Astrocyte (in vitro differentiated cells and primary cell): ENCODE measurements at regions not wholly inside any gene's neighbourhood (a gene's known extent, or its start where the extent isn't known, plus 50 kb on each side); places are given as distances from the start of the nearest gene placed in this dataset.

Experiments
- DNase-seq: peaks from one replicate; pipeline ENCODE4 v3.0.0-alpha.2; 2010; ENCODE audit warnings: low read depth
- FAIRE-seq: peaks from 2 replicates; lab custom pipeline; 2011; peaks lifted over from hg19 to GRCh38; lab: Jason Lieb, UNC
- H2AFZ ChIP-seq: 2 replicates; pipeline ENCODE4 v1.6.0; 2012; ENCODE audit warnings: low read depth, low read length, inconsistent platforms
- H3K27ac ChIP-seq: 2 replicates; pipeline ENCODE4 v1.5.1; 2011; ENCODE audit warnings: low read depth, low read length, inconsistent platforms
- H3K27me3 ChIP-seq: 2 replicates; pipeline ENCODE4 v1.6.0; 2011; ENCODE audit warnings: low read length, inconsistent platforms; ENCODE audit not compliant: insufficient read depth
- H3K36me3 ChIP-seq: 2 replicates; pipeline ENCODE4 v1.5.1; 2011; ENCODE audit warnings: low read length, inconsistent platforms; ENCODE audit not compliant: insufficient read depth
- H3K4me1 ChIP-seq: 2 replicates; pipeline ENCODE4 v1.5.1; 2011; ENCODE audit warnings: low read length, inconsistent platforms; ENCODE audit not compliant: insufficient read depth
- H3K4me2 ChIP-seq: 2 replicates; pipeline ENCODE4 v1.6.0; 2012; ENCODE audit warnings: low read length, inconsistent platforms
- H3K4me3 ChIP-seq: 2 replicates; pipeline ENCODE4 v1.5.1; 2011; ENCODE audit warnings: low read depth, mild to moderate bottlenecking, low read length, inconsistent platforms; ENCODE audit not compliant: insufficient read depth
- H3K79me2 ChIP-seq: 2 replicates; pipeline ENCODE4 v1.6.0; 2012; ENCODE audit warnings: mild to moderate bottlenecking, low read length, inconsistent platforms; ENCODE audit not compliant: insufficient read depth
- H3K9ac ChIP-seq: 2 replicates; pipeline ENCODE4 v1.6.0; 2012; ENCODE audit warnings: mild to moderate bottlenecking, low read length, inconsistent platforms
- H3K9me3 ChIP-seq: 2 replicates; pipeline ENCODE4 v1.5.1; 2012; ENCODE audit warnings: low read depth, mild to moderate bottlenecking, low read length, inconsistent platforms; ENCODE audit not compliant: insufficient read depth
- H4K20me1 ChIP-seq: 2 replicates; pipeline ENCODE4 v1.6.0; 2012; ENCODE audit warnings: low read length, inconsistent platforms; ENCODE audit not compliant: insufficient read depth
- H3K27ac Mint-ChIP-seq: one replicate; pipeline ENCODE4 v1.8.0; 2021; ENCODE audit warnings: mild to moderate bottlenecking, mixed read lengths; ENCODE audit not compliant: unreplicated experiment
- H3K27me3 Mint-ChIP-seq: one replicate; pipeline ENCODE4 v1.8.0; 2021; ENCODE audit warnings: low read depth, mixed read lengths; ENCODE audit not compliant: unreplicated experiment
- H3K36me3 Mint-ChIP-seq: one replicate; pipeline ENCODE4 v1.8.0; 2021; ENCODE audit warnings: low read depth, mixed read lengths; ENCODE audit not compliant: unreplicated experiment
- H3K4me1 Mint-ChIP-seq: one replicate; pipeline ENCODE4 v1.8.0; 2021; ENCODE audit warnings: low read depth, mixed read lengths; ENCODE audit not compliant: unreplicated experiment
- H3K4me3 Mint-ChIP-seq: one replicate; pipeline ENCODE4 v1.8.0; 2021; ENCODE audit warnings: mild to moderate bottlenecking, moderate library complexity, mixed read lengths; ENCODE audit not compliant: unreplicated experiment
- H3K9me3 Mint-ChIP-seq: one replicate; pipeline ENCODE4 v1.8.0; 2021; ENCODE audit warnings: mild to moderate bottlenecking, mixed read lengths; ENCODE audit not compliant: unreplicated experiment
- CTCF ChIP-seq: IDR thresholded peaks from 2 replicates; pipeline ENCODE4 v1.5.1; 2011; ENCODE audit warnings: low read depth, mild to moderate bottlenecking, inconsistent platforms, low read length, moderate library complexity; ENCODE audit not compliant: insufficient read depth
- EZH2 ChIP-seq: IDR thresholded peaks from 2 replicates; pipeline ENCODE4 v1.6.1; 2012; ENCODE audit warnings: mild to moderate bottlenecking, low read length, inconsistent platforms; ENCODE audit not compliant: insufficient read depth

GRCh38 chr1:13994386-13994785 is 294.4 kb downstream of the PRDM2 start:
- Histone ChIP-seq H3K27ac (no peak overlapping the region), H3K36me3 (no peaks in the 10 kb centered on the region), H3K9ac (no peak overlapping the region), H3K9me3 (no peaks in the 10 kb centered on the region), H3K4me2 (no peak overlapping the region), H3K79me2 (no peaks in the 10 kb centered on the region), H3K4me1 (no peaks in the 10 kb centered on the region), H2AFZ (no peak overlapping the region), H3K27me3 (no peaks in the 10 kb centered on the region), H3K4me3 (no peak overlapping the region), H4K20me1 (no peaks in the 10 kb centered on the region)
- Mint-ChIP-seq H3K36me3 (no peaks in the 10 kb centered on the region), H3K27ac (no peak overlapping the region), H3K9me3 (peaks cover 16% of the 10 kb centered on the region), H3K4me3 (no peak overlapping the region), H3K4me1 (no peaks in the 10 kb centered on the region), H3K27me3 (peaks cover 2% of the 10 kb centered on the region)
- FAIRE-seq (no peak), DNase-seq (no peak)
- no peak for TF ChIP-seq CTCF
- TF ChIP-seq EZH2, result no peak

GRCh38 chr1:13996334-13996733 is 296.3 kb downstream of the PRDM2 start:
- no peak overlapping the region for H3K9ac ChIP-seq
- Mint-ChIP-seq H3K36me3 (no peaks in the 10 kb centered on the region), H3K9me3 (peaks cover 19% of the 10 kb centered on the region), H3K27me3 (no peaks in the 10 kb centered on the region), H3K4me1 (no peaks in the 10 kb centered on the region), H3K4me3 (no peak overlapping the region), H3K27ac (no peak overlapping the region)
- no peak overlapping the region for H3K27ac ChIP-seq
- no peaks in the 10 kb centered on the region for H3K4me1 ChIP-seq
- H4K20me1 ChIP-seq, result no peaks in the 10 kb centered on the region
- H3K4me3 ChIP-seq, result no peak overlapping the region
- no peak overlapping the region for H3K4me2 ChIP-seq
- H3K9me3 ChIP-seq, result no peaks in the 10 kb centered on the region
- H2AFZ ChIP-seq, result no peak overlapping the region
- H3K79me2 ChIP-seq, result no peaks in the 10 kb centered on the region
- TF ChIP-seq EZH2, result no peak
- TF ChIP-seq CTCF, result no peak
- H3K27me3 ChIP-seq, result no peaks in the 10 kb centered on the region
- DNase-seq (no peak), FAIRE-seq (no peak)
- no peaks in the 10 kb centered on the region for H3K36me3 ChIP-seq

- no peak overlapping the region for H3K4me2 ChIP-seq
- no peaks in the 10 kb centered on the region for H3K27me3 Mint-ChIP-seq
- FAIRE-seq, result no peak
Measured at GRCh38 chr1:14003552-14003951, 303.6 kb downstream of the PRDM2 start.

More at GRCh38 chr1:14003552-14003951, 303.6 kb downstream of the PRDM2 start:
- Mint-ChIP-seq H3K9me3 (peaks cover 9% of the 10 kb centered on the region), H3K27ac (no peak overlapping the region), H3K4me3 (no peak overlapping the region), H3K4me1 (no peaks in the 10 kb centered on the region), H3K36me3 (no peaks in the 10 kb centered on the region)
- no peak overlapping the region for H2AFZ ChIP-seq
- no peaks in the 10 kb centered on the region for H3K79me2 ChIP-seq
- H4K20me1 ChIP-seq, result no peaks in the 10 kb centered on the region
- no peak overlapping the region for H3K27ac ChIP-seq
- H3K27me3 ChIP-seq, result no peaks in the 10 kb centered on the region
- no peaks in the 10 kb centered on the region for H3K4me1 ChIP-seq
- no peak overlapping the region for H3K4me3 ChIP-seq
- no peak overlapping the region for H3K9ac ChIP-seq
- no peak for DNase-seq
- peaks cover 4% of the 10 kb centered on the region for H3K9me3 ChIP-seq
- H3K36me3 ChIP-seq, result no peaks in the 10 kb centered on the region
- no peak for TF ChIP-seq EZH2
- no peak for TF ChIP-seq CTCF
